A549 (cell line): ENCODE measurements at regions not wholly inside any gene's neighbourhood (a gene's known extent, or its start where the extent isn't known, plus 50 kb on each side); places are given as distances from the start of the nearest gene placed in this dataset.

ENCODE experiments used
- ATAC-seq, 2 experiments: fragments of 200-7000 bp in 1 of 2; fragments of >200 bp in 1 of 2; cut with Nextera tagmentation in 1 of 2; cut with Tn5 transposase in 1 of 2; 3 replicates each; pipeline versions ENCODE4 v1.8.0 to v1.9.1; 2018 to 2020; ENCODE audit warnings: mild to moderate bottlenecking in 1 of 2, moderate library complexity in 1 of 2
- CTCF ChIA-PET: fragments of 300-600 bp; sonication (Branson Sonifier 250); formaldehyde crosslinking; extraction: SDS; loops from one replicate; lab custom pipeline; 2021; ENCODE audit warnings: antibody characterized with exemption, inconsistent platforms; lab: Yijun Ruan, JAX
- POLR2A ChIA-PET: fragments of 350-600 bp; formaldehyde crosslinking; extraction: SDS; loops from one replicate; lab custom pipeline; 2021; ENCODE audit warnings: antibody characterized with exemption, inconsistent platforms; lab: Yijun Ruan, JAX
- DNase-seq, 2 experiments: peaks; one replicate each; pipeline versions ENCODE4 v3.0.0 to v3.0.0-alpha.2; 2011 to 2016; ENCODE audit warnings: low read depth in 1 of 2, low spot score in 1 of 2
- FAIRE-seq: peaks from 2 replicates; lab custom pipeline; 2011; peaks lifted over from hg19 to GRCh38; lab: Jason Lieb, UNC
- H3K27ac ChIP-seq, 2 experiments: fragments of >200 bp; sonication (Bioruptor Twin); formaldehyde crosslinking; 3 replicates each; pipeline ENCODE4 v1.5.1; 2016 to 2017
- H3K4me1 ChIP-seq: fragments of >200 bp; sonication (Bioruptor Twin); formaldehyde crosslinking; 3 replicates; pipeline ENCODE4 v1.6.1; 2016
- H3K4me2 ChIP-seq: fragments of >200 bp; sonication (Bioruptor Twin); formaldehyde crosslinking; 3 replicates; pipeline ENCODE4 v1.6.1; 2016
- H3K4me3 ChIP-seq: fragments of >200 bp; sonication (Bioruptor Twin); formaldehyde crosslinking; 3 replicates; pipeline ENCODE4 v1.5.1; 2016
- H3K9me3 ChIP-seq: fragments of >200 bp; sonication (Bioruptor Twin); formaldehyde crosslinking; 3 replicates; pipeline ENCODE4 v1.6.1; 2016
- BHLHE40 ChIP-seq: IDR thresholded peaks from 2 replicates; pipeline ENCODE4 v1.6.1; 2012; ENCODE audit warnings: low read depth, low read length, inconsistent platforms
- CBX2 ChIP-seq: fragments of 200-600 bp; sonication (generic); IDR thresholded peaks from 2 replicates; pipeline ENCODE4 v1.6.1; 2016; ENCODE audit warnings: low read depth, mild to moderate bottlenecking, borderline replicate concordance
- CHD2 ChIP-seq: fragments of 150-350 bp; IDR thresholded peaks from 2 replicates; pipeline ENCODE4 v1.6.1; 2014; ENCODE audit warnings: low read length; ENCODE audit not compliant: partially characterized antibody
- CHD4 ChIP-seq: fragments of 200-600 bp; sonication (generic); IDR thresholded peaks from 2 replicates; pipeline ENCODE4 v1.6.1; 2016; ENCODE audit warnings: antibody characterized with exemption, mild to moderate bottlenecking, borderline replicate concordance
- CTCF ChIP-seq: fragments of >200 bp; sonication (Bioruptor Twin); formaldehyde crosslinking; IDR thresholded peaks from 3 replicates; pipeline ENCODE4 v1.5.1; 2016
- EHF ChIP-seq: fragments of 250-450 bp; sonication (Bioruptor Pico); IDR thresholded peaks from 2 replicates; pipeline ENCODE4 v1.5.0; 2020; ENCODE audit warnings: mild to moderate bottlenecking
- EP300 ChIP-seq, 2 experiments: fragments of >200 bp; sonication (Bioruptor Twin); formaldehyde crosslinking; IDR thresholded peaks; 2 replicates in 1 of 2; 3 replicates in 1 of 2; pipeline ENCODE4 v1.6.1; 2016 to 2017
- ESRRA ChIP-seq: fragments of 150-350 bp; IDR thresholded peaks from 2 replicates; pipeline ENCODE4 v1.6.1; 2014; ENCODE audit warnings: mild to moderate bottlenecking, low read length, borderline replicate concordance
- FOSL2 ChIP-seq, 2 experiments: fragments of 450-650 bp in 1 of 2; fragments of >200 bp in 1 of 2; sonication (Bioruptor Twin) in 1 of 2; formaldehyde crosslinking; IDR thresholded peaks; 2 replicates each; pipeline versions ENCODE4 v1.5.0 to v1.6.1; 2016 to 2020; ENCODE audit warnings: mild to moderate bottlenecking in 1 of 2, moderate library complexity in 1 of 2
- HDAC2 ChIP-seq: fragments of 200-600 bp; sonication (generic); IDR thresholded peaks from 2 replicates; pipeline ENCODE4 v1.6.1; 2016
- HEYL ChIP-seq: fragments of 250-450 bp; sonication (Bioruptor Pico); IDR thresholded peaks from 2 replicates; pipeline ENCODE4 v1.8.0; 2021; ENCODE audit warnings: mild to moderate bottlenecking, moderate library complexity
- HOXB5 ChIP-seq: fragments of 250-450 bp; sonication (Bioruptor Pico); IDR thresholded peaks from 2 replicates; pipeline ENCODE4 v1.5.0; 2020; ENCODE audit warnings: mild to moderate bottlenecking, moderate library complexity
- JUN ChIP-seq, 2 experiments: fragments of >200 bp; sonication (Bioruptor Twin); formaldehyde crosslinking; IDR thresholded peaks; 2 replicates in 1 of 2; 3 replicates in 1 of 2; pipeline ENCODE4 v1.6.1; 2016 to 2017
- MAFK ChIP-seq: fragments of 450-650 bp; IDR thresholded peaks from 2 replicates; pipeline ENCODE4 v1.6.1; 2014; ENCODE audit not compliant: partially characterized antibody
- MAX ChIP-seq: IDR thresholded peaks from 2 replicates; pipeline ENCODE4 v1.6.1; 2012
- NPAS2 ChIP-seq: fragments of 250-450 bp; sonication (Bioruptor Pico); IDR thresholded peaks from 2 replicates; pipeline ENCODE4 v1.8.0; 2022; ENCODE audit warnings: mild to moderate bottlenecking, moderate library complexity, borderline replicate concordance
- POLR2AphosphoS2 ChIP-seq: conservative IDR thresholded peaks from 2 replicates; pipeline ENCODE4 v1.6.1; 2012; ENCODE audit warnings: low read length, improper control_type of control experiment, inconsistent platforms
- RARB ChIP-seq: fragments of 250-450 bp; sonication (Bioruptor Pico); IDR thresholded peaks from 2 replicates; pipeline ENCODE4 v1.8.0; 2021; ENCODE audit warnings: mild to moderate bottlenecking, moderate library complexity
- REST ChIP-seq: fragments of 200-600 bp; sonication (generic); IDR thresholded peaks from 2 replicates; pipeline ENCODE4 v1.6.1; 2016; ENCODE audit warnings: antibody characterized with exemption, mild to moderate bottlenecking, moderate library complexity
- SMC3 ChIP-seq: fragments of >200 bp; sonication (Bioruptor Twin); formaldehyde crosslinking; IDR thresholded peaks from 3 replicates; pipeline ENCODE4 v1.6.1; 2018; ENCODE audit warnings: inconsistent platforms
- TP53 ChIP-seq: fragments of 250-450 bp; sonication (Bioruptor Pico); IDR thresholded peaks from 2 replicates; pipeline ENCODE4 v1.5.0; 2021; ENCODE audit warnings: mild to moderate bottlenecking, moderate library complexity
- ZC3H11A ChIP-seq: fragments of 450-650 bp; IDR thresholded peaks from 2 replicates; pipeline ENCODE4 v1.6.1; 2014; ENCODE audit warnings: antibody characterized with exemption, mild to moderate bottlenecking
- ZNF302 ChIP-seq: fragments of 250-450 bp; sonication (Bioruptor Pico); IDR thresholded peaks from 2 replicates; pipeline ENCODE4 v1.9.0; 2021; ENCODE audit warnings: inconsistent platforms, mild to moderate bottlenecking, moderate library complexity
- ZSCAN20 ChIP-seq: fragments of 250-450 bp; sonication (Bioruptor Pico); IDR thresholded peaks from 2 replicates; pipeline ENCODE4 v1.8.0; 2022; ENCODE audit warnings: mild to moderate bottlenecking, moderate library complexity
- WGBS: methylation state at CpG from one replicate; pipeline ENCODE4 v1.1.6; 2017; ENCODE audit errors: missing lambda C conversion rate; 5-methylcytosine and 5-hydroxymethylcytosine counted together

- no peak overlapping the region for H3K27ac ChIP-seq
- H3K4me2 ChIP-seq, result no peak overlapping the region
- CTCF ChIA-PET, result no interaction called here
- FAIRE-seq, result no peak
- DNase-seq, result no peak
- H3K4me3 ChIP-seq, result no peak overlapping the region
- TF ChIP-seq CTCF (no peak), ZC3H11A (no peak), HDAC2 (no peak), CHD4 (no peak), JUN (IDR thresholded peaks at IDR 0.05) (no peak), HOXB5 (no peak)
- TF ChIP-seq, all 56 proteins: peak for 0
- ATAC-seq, result no peak
- 67% methylated on average over 12 of the region's 15 CpGs for WGBS
- no peaks in the 10 kb centered on the region for H3K9me3 ChIP-seq
- no peaks in the 10 kb centered on the region for H3K4me1 ChIP-seq
- POLR2A ChIA-PET, result no interaction called here
Observed at GRCh38 chr2:128600581-128601297, 282.1 kb upstream of the HS6ST1 start.

- POLR2A ChIA-PET, result no interaction called here
- H3K4me3 ChIP-seq, result no peak overlapping the region
- H3K9me3 ChIP-seq, result no peaks in the 10 kb centered on the region
- H3K27ac ChIP-seq, result no peak overlapping the region
- TF ChIP-seq HEYL (CRISPR knock-in tag), result no peak
- TF ChIP-seq CTCF, result no peak
- TF ChIP-seq ZC3H11A, result no peak
- no peak for TF ChIP-seq REST
- no peak for TF ChIP-seq ZSCAN20 (CRISPR knock-in tag)
- no peak for TF ChIP-seq ZNF302 (CRISPR knock-in tag)
- no peak for TF ChIP-seq NPAS2 (CRISPR knock-in tag)
- no peak for TF ChIP-seq SMC3
- TF ChIP-seq EP300 (IDR thresholded peaks at IDR 0.05), result no peak
- no peak for TF ChIP-seq RARB
- no peak for TF ChIP-seq MAX
- TF ChIP-seq ESRRA, result no peak
- no peak for TF ChIP-seq CHD2
- TF ChIP-seq FOSL2 (IDR thresholded peaks at IDR 0.05), result no peak
- no peak for TF ChIP-seq FOSL2 (CRISPR knock-in tag; IDR thresholded peaks at IDR 0.05)
- no peak for TF ChIP-seq MAFK
- no peak for TF ChIP-seq EHF (CRISPR knock-in tag)
- TF ChIP-seq BHLHE40, result no peak
- no peak for TF ChIP-seq TP53 (CRISPR knock-in tag)
- TF ChIP-seq POLR2AphosphoS2, result no peak
- TF ChIP-seq CBX2, result no peak
- no peak for ATAC-seq
- H3K4me2 ChIP-seq, result no peak overlapping the region
- no peak for FAIRE-seq
- CTCF ChIA-PET, result no interaction called here
- DNase-seq, result no peak
- WGBS, result 38% methylated on average over 11 of the region's 16 CpGs
- no peaks in the 10 kb centered on the region for H3K4me1 ChIP-seq
Observed at GRCh38 chr2:128601298-128602037, 282.8 kb upstream of the HS6ST1 start.
